PC-9 (cell line): ENCODE measurements at regions not wholly inside any gene's neighbourhood (a gene's known extent, or its start where the extent isn't known, plus 50 kb on each side); places are given as distances from the start of the nearest gene placed in this dataset.

Experiments
- BruUV-seq: library from RNA; stranded (reverse); fragments of 400-500 nt; replicated peaks from 2 replicates; lab custom pipeline; 2021; lab: Mats Ljungman, UMichigan
- CTCF ChIA-PET: fragments of 300-600 bp; sonication (Branson Sonifier 250); formaldehyde crosslinking; loops from one replicate; lab custom pipeline; 2022; ENCODE audit warnings: antibody characterized with exemption; lab: Charles Lee
- POLR2A ChIA-PET: fragments of 300-600 bp; sonication (Branson Sonifier 250); formaldehyde crosslinking; loops from one replicate; lab custom pipeline; 2022; ENCODE audit warnings: antibody characterized with exemption; ENCODE audit not compliant: unreplicated experiment; lab: Charles Lee
- DNase-seq, 2 experiments: peaks; one replicate each; pipeline versions ENCODE4 v3.0.0 to v3.0.0-alpha.2; 2015 to 2022; ENCODE audit warnings: mixed read lengths in 1 of 2
- H2AFZ ChIP-seq: fragments of 200-600 bp; sonication (generic); 2 replicates; pipeline ENCODE4 v1.8.1; 2017; ENCODE audit warnings: antibody characterized with exemption
- H3F3A ChIP-seq: fragments of 200-600 bp; sonication (generic); 2 replicates; pipeline ENCODE4 v1.8.1; 2017; ENCODE audit warnings: antibody characterized with exemption, mild to moderate bottlenecking, low read depth; ENCODE audit not compliant: insufficient read depth
- H3K27ac ChIP-seq: fragments of 200-600 bp; sonication (generic); 2 replicates; pipeline ENCODE4 v1.6.1; 2016; ENCODE audit warnings: mixed run types
- H3K27me3 ChIP-seq: fragments of 200-600 bp; sonication (generic); 2 replicates; pipeline ENCODE4 v1.6.1; 2016; ENCODE audit warnings: low read depth, mixed run types; ENCODE audit not compliant: insufficient read depth
- H3K36me3 ChIP-seq: fragments of 200-600 bp; sonication (generic); 2 replicates; pipeline ENCODE4 v1.6.1; 2016; ENCODE audit warnings: low read depth, mixed run types
- H3K4me1 ChIP-seq: fragments of 200-600 bp; sonication (generic); replicated peaks from 2 replicates; pipeline ENCODE4 v1.6.1; 2016; ENCODE audit warnings: mixed run types; ENCODE audit not compliant: insufficient read depth
- H3K4me2 ChIP-seq: fragments of 200-600 bp; sonication (generic); 2 replicates; pipeline ENCODE4 v1.6.1; 2017; ENCODE audit warnings: mixed run types
- H3K4me3 ChIP-seq: fragments of 200-600 bp; sonication (generic); 2 replicates; pipeline ENCODE4 v1.6.1; 2016; ENCODE audit warnings: mixed run types
- H3K79me2 ChIP-seq: fragments of 200-600 bp; sonication (generic); 2 replicates; pipeline ENCODE4 v1.6.1; 2017; ENCODE audit warnings: low read depth, mixed run types
- H3K9me2 ChIP-seq: fragments of 200-600 bp; sonication (generic); 2 replicates; pipeline ENCODE4 v1.8.1; 2017; ENCODE audit warnings: mild to moderate bottlenecking; ENCODE audit not compliant: insufficient read depth
- H3K9me3 ChIP-seq: fragments of 200-600 bp; sonication (generic); 2 replicates; pipeline ENCODE4 v1.8.1; 2016; ENCODE audit warnings: low read depth; ENCODE audit not compliant: insufficient read depth
- H4K20me1 ChIP-seq: fragments of 200-600 bp; sonication (generic); 2 replicates; pipeline ENCODE4 v1.8.1; 2017; ENCODE audit not compliant: insufficient read depth
- EZH2 ChIP-seq: fragments of 200-600 bp; sonication (generic); IDR thresholded peaks from 2 replicates; pipeline ENCODE4 v1.8.0; 2017; ENCODE audit warnings: antibody characterized with exemption, low read depth
- intact Hi-C: fragments of 100-400 bp; cut with micrococcal nuclease; formaldehyde crosslinking; loops from one replicate; pipeline ENCODE4 v1.10.0; 2022; ENCODE audit not compliant: unreplicated experiment
- TF ChIP-seq, protein P1 (sequence below): fragments of 200-600 bp; sonication (generic); conservative IDR thresholded peaks from 2 replicates; pipeline ENCODE4 v1.6.1; 2017; ENCODE audit warnings: mixed run types, antibody characterized with exemption, mild to moderate bottlenecking, moderate library complexity

DNA sequence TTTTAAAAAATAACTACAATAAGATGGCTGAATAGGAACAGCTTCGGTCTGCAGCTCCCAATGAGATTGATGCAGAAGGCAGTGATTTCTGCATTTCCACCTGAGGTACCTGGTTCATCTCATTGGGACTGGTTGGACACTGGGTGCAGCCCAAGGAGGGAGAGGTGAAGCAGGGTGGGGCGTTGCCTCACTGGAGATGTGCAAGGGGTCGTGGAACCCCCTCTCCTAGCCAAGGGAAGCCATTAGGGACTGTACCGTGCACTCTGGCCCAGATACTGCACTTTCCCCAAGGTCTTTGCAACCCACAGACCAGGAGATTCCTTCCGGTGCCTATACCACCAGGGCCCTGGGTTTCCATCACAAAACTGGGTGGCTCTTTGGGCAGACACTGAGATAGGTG is 640.1 kb downstream of the IQCM start:
- no peaks in the 10 kb centered on the region for H3K4me1 ChIP-seq
- POLR2A ChIA-PET: no interaction called here
- H2AFZ ChIP-seq: no peak overlapping the region
- intact Hi-C loops: no loop called here
- DNase-seq: no peak
- no peak overlapping the region for H3K27ac ChIP-seq
- H3K4me2 ChIP-seq: peak overlapping the region; percentile 46; the same call in 1 of the 2 replicates
- no peaks in the 10 kb centered on the region for H3K79me2 ChIP-seq
- H3K9me3 ChIP-seq: no peaks in the 10 kb centered on the region
- no TSS peak for BruUV-seq
- CTCF ChIA-PET: no interaction called here
- no peaks in the 10 kb centered on the region for H3K36me3 ChIP-seq
- no peaks in the 10 kb centered on the region for H4K20me1 ChIP-seq
- no peaks in the 10 kb centered on the region for H3K27me3 ChIP-seq
- no peaks in the 10 kb centered on the region for H3F3A ChIP-seq
- H3K4me3 ChIP-seq: no peak overlapping the region
- no peaks in the 10 kb centered on the region for H3K9me2 ChIP-seq
- TF ChIP-seq, protein P1, sequence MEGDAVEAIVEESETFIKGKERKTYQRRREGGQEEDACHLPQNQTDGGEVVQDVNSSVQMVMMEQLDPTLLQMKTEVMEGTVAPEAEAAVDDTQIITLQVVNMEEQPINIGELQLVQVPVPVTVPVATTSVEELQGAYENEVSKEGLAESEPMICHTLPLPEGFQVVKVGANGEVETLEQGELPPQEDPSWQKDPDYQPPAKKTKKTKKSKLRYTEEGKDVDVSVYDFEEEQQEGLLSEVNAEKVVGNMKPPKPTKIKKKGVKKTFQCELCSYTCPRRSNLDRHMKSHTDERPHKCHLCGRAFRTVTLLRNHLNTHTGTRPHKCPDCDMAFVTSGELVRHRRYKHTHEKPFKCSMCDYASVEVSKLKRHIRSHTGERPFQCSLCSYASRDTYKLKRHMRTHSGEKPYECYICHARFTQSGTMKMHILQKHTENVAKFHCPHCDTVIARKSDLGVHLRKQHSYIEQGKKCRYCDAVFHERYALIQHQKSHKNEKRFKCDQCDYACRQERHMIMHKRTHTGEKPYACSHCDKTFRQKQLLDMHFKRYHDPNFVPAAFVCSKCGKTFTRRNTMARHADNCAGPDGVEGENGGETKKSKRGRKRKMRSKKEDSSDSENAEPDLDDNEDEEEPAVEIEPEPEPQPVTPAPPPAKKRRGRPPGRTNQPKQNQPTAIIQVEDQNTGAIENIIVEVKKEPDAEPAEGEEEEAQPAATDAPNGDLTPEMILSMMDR: no peak
- TF ChIP-seq EZH2: no peak

DNA sequence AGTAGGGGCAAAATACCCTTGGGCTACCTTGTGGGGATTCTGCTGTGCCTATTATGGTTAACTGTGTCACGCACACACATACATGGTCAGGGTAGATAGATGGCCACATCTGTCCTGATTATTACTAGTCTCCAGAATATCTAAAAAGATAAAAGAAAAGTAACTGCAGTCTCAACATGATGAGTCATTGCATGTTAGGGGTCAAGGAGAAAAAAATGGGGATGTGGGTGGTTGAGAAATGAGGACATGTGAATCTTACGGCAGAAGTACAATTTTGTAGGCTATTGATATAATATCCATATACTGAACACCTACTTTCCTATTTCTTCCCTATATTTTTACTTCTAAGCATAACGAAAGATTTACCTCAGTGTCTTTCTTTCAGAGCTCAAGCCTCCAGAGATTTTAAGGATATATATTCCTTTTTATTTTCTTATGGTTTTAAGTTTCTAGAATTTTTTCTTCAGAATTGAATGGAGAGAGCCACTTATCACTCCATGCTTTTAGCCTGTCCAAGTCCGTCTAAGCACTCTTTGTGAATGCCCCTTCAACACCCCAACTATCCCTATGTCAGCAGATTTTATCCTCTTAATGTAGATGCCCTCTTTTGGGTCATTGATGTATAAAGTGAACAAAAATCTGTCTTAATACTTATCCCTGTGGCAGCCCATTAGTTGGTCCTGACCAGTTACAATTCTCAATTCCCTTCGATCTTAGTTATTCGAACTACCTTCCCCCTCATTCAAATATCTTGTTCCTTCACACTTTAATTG is 642.2 kb downstream of the IQCM start:
- POLR2A ChIA-PET: no interaction called here

DNA sequence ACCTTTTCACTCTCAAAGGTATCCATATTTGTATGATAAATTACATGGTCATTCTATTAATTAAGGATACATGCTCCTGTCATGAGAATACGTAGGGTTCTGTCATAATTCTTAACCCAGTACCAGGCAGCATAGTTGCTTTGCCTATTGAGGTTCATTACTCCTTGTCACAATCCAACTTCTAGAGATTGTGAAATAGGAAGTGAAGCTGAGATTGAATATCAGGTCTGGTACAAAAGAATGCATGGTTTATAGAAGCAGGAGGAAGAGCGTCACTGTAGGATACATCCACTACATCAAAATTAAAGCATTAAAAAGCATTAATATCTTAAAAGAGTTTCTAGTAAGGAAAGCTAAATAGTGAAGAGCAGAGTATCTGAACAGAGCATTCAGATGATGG is 647.0 kb downstream of the IQCM start:
- BruUV-seq: no TSS peak
- POLR2A ChIA-PET: no interaction called here
- intact Hi-C loops: no loop called here

More for the DNA sequence above, 642.2 kb downstream of the IQCM start:
- no peak for DNase-seq
- Histone ChIP-seq H3K9me3 (no peaks in the 10 kb centered on the region), H2AFZ (no peak overlapping the region), H3K27me3 (no peaks in the 10 kb centered on the region), H3K79me2 (no peaks in the 10 kb centered on the region), H3K27ac (no peak overlapping the region), H3K9me2 (no peaks in the 10 kb centered on the region), H4K20me1 (no peaks in the 10 kb centered on the region), H3F3A (no peaks in the 10 kb centered on the region), H3K4me3 (no peak overlapping the region), H3K36me3 (no peaks in the 10 kb centered on the region), H3K4me1 (no peaks in the 10 kb centered on the region), H3K4me2 (no peak overlapping the region)
- BruUV-seq: no TSS peak
- CTCF ChIA-PET: no interaction called here
- no peak for TF ChIP-seq EZH2
- TF ChIP-seq, protein P1: no peak
- intact Hi-C loops: no loop called here

More for the DNA sequence above, 647.0 kb downstream of the IQCM start:
- no peaks in the 10 kb centered on the region for H3F3A ChIP-seq
- no peaks in the 10 kb centered on the region for H3K36me3 ChIP-seq
- CTCF ChIA-PET: no interaction called here
- no peak for DNase-seq
- no peaks in the 10 kb centered on the region for H4K20me1 ChIP-seq
- no peaks in the 10 kb centered on the region for H3K9me2 ChIP-seq
- no peak overlapping the region for H2AFZ ChIP-seq
- no peak for TF ChIP-seq EZH2
- TF ChIP-seq, protein P1: no peak
- H3K4me2 ChIP-seq: no peak overlapping the region
- no peaks in the 10 kb centered on the region for H3K27me3 ChIP-seq
- no peaks in the 10 kb centered on the region for H3K4me1 ChIP-seq
- no peaks in the 10 kb centered on the region for H3K79me2 ChIP-seq
- H3K4me3 ChIP-seq: no peak overlapping the region
- H3K27ac ChIP-seq: no peak overlapping the region
- H3K9me3 ChIP-seq: no peaks in the 10 kb centered on the region
